Ovary (tissue), 3 donors: ENCODE measurements at regions not wholly inside any gene's neighbourhood (a gene's known extent, or its start where the extent isn't known, plus 50 kb on each side); places are given as distances from the start of the nearest gene placed in this dataset.

Experiments
- POLR2A ChIP-seq: fragments of 450-650 bp; IDR thresholded peaks from one replicate; pipeline ENCODE4 v1.6.1; 2017; ENCODE audit warnings: antibody characterized with exemption, mild to moderate bottlenecking, moderate library complexity
- TF ChIP-seq, protein P1 (sequence below), 3 donors: fragments of 450-650 bp in 2 of 3; fragments of 200-600 bp in 1 of 3; IDR thresholded peaks; one replicate each; pipeline versions ENCODE4 v1.5.1 to v1.8.0; 2016 to 2022; ENCODE audit warnings: antibody characterized with exemption in 3 of 3, mild to moderate bottlenecking in 1 of 3
- donor health status: DM: no; HTN: no; CAD: no.

DNA sequence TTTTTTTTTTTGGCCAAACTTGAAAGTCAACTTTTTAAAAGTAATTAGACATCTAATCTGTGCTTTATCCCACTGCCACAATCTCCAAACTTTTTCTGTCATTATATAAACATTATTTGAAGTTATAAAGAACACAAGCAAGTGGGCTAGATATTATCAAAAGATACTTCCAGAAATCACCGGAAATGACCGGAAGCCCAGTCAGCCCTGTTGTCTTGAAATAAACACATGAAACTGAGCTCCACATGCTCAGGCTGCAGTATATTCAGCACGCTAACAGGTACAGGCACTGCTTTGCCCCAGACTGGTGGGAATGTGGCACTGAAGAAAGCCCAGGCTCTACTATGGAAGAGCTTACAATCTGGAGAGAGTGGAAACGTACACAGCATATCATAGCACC is 158.9 kb upstream of the PLEKHG7 start:
- TF ChIP-seq POLR2A, result no peak
- TF ChIP-seq, protein P1, sequence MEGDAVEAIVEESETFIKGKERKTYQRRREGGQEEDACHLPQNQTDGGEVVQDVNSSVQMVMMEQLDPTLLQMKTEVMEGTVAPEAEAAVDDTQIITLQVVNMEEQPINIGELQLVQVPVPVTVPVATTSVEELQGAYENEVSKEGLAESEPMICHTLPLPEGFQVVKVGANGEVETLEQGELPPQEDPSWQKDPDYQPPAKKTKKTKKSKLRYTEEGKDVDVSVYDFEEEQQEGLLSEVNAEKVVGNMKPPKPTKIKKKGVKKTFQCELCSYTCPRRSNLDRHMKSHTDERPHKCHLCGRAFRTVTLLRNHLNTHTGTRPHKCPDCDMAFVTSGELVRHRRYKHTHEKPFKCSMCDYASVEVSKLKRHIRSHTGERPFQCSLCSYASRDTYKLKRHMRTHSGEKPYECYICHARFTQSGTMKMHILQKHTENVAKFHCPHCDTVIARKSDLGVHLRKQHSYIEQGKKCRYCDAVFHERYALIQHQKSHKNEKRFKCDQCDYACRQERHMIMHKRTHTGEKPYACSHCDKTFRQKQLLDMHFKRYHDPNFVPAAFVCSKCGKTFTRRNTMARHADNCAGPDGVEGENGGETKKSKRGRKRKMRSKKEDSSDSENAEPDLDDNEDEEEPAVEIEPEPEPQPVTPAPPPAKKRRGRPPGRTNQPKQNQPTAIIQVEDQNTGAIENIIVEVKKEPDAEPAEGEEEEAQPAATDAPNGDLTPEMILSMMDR (IDR thresholded peaks at IDR 0.05), result no peak
